HepG2 (cell line): ENCODE measurements at regions not wholly inside any gene's neighbourhood (a gene's known extent, or its start where the extent isn't known, plus 50 kb on each side); places are given as distances from the start of the nearest gene placed in this dataset.

ENCODE experiments used
- ATAC-seq: fragments of 200-7000 bp; cut with Tn5 transposase; 3 replicates; pipeline ENCODE4 v1.9.1; 2020; ENCODE audit warnings: mild to moderate bottlenecking, moderate library complexity
- BruUV-seq: library from RNA; stranded (reverse); fragments of 400-500 nt; replicated peaks from 2 replicates; lab custom pipeline; 2021; lab: Mats Ljungman, UMichigan
- CTCF ChIA-PET: fragments of 300-600 bp; formaldehyde crosslinking; extraction: SDS; loops from one replicate; lab custom pipeline; 2021; ENCODE audit warnings: low total read pairs, inconsistent platforms, low intra/inter-chr PET ratio; lab: Yijun Ruan, JAX
- POLR2A ChIA-PET: fragments of 350-600 bp; sonication (Branson Sonifier 250); formaldehyde crosslinking; loops from one replicate; lab custom pipeline; 2020; ENCODE audit warnings: antibody characterized with exemption, inconsistent platforms; lab: Yijun Ruan, JAX
- DNase-seq: peaks from one replicate; pipeline ENCODE4 v3.0.0-alpha.2; 2015; ENCODE audit warnings: low spot score
- FAIRE-seq: peaks from 3 replicates; lab custom pipeline; 2011; peaks lifted over from hg19 to GRCh38; lab: Jason Lieb, UNC
- H2AFZ ChIP-seq: one replicate; pipeline ENCODE4 v1.6.1; 2011; ENCODE audit warnings: low read length, inconsistent platforms
- H3K27ac ChIP-seq: fragments of 300-600 bp; 3 replicates; pipeline ENCODE4 v1.8.0; 2011; ENCODE audit warnings: mixed run types, mild to moderate bottlenecking, mixed read lengths, low read length, inconsistent platforms; ENCODE audit not compliant: insufficient read depth; ENCODE audit errors: extremely low read length
- H3K27me3 ChIP-seq, 2 experiments: fragments of 200-600 bp in 1 of 2; 2 replicates in 1 of 2; 3 replicates in 1 of 2; pipeline versions ENCODE4 v1.6.0 to v1.8.0; 2011; ENCODE audit warnings: low read length in 2 of 2, mild to moderate bottlenecking in 2 of 2, moderate library complexity in 2 of 2, inconsistent platforms in 1 of 2; ENCODE audit not compliant: insufficient read depth in 2 of 2, control insufficient read depth in 1 of 2
- H3K36me3 ChIP-seq, 2 experiments: fragments of 200-600 bp in 1 of 2; replicated peaks in 1 of 2; 2 replicates in 1 of 2; 3 replicates in 1 of 2; pipeline versions ENCODE4 v1.5.1 to v1.8.0; 2011; ENCODE audit warnings: low read length in 2 of 2, inconsistent platforms in 1 of 2; ENCODE audit not compliant: insufficient read depth in 2 of 2, control insufficient read depth in 1 of 2
- H3K4me1 ChIP-seq: 2 replicates; pipeline ENCODE4 v1.5.1; 2012; ENCODE audit warnings: low read length, inconsistent platforms; ENCODE audit not compliant: insufficient read depth
- H3K4me2 ChIP-seq: 2 replicates; pipeline ENCODE4 v1.6.0; 2011; ENCODE audit warnings: low read depth, low read length, inconsistent platforms
- H3K4me3 ChIP-seq, 3 experiments: fragments of 200-600 bp in 1 of 3; sonication (generic), shearing (Covaris generic) in 1 of 3; replicated peaks in 1 of 3; 2 replicates each; pipeline ENCODE4 v1.5.1; 2011 to 2016; ENCODE audit warnings: low read length in 3 of 3, inconsistent platforms in 2 of 3, low read depth in 2 of 3, mild to moderate bottlenecking in 2 of 3, control low read depth in 1 of 3, mixed read lengths in 1 of 3; ENCODE audit not compliant: insufficient read depth in 1 of 3
- H3K79me2 ChIP-seq: one replicate; pipeline ENCODE4 v1.6.1; 2011; ENCODE audit warnings: low read length, inconsistent platforms; ENCODE audit not compliant: insufficient read depth
- H3K9ac ChIP-seq: 2 replicates; pipeline ENCODE4 v1.6.0; 2011; ENCODE audit warnings: mild to moderate bottlenecking, low read depth, low read length, inconsistent platforms; ENCODE audit not compliant: insufficient read depth
- H3K9me3 ChIP-seq: 2 replicates; pipeline ENCODE4 v1.5.1; 2012; ENCODE audit warnings: mild to moderate bottlenecking, low read length
- H4K20me1 ChIP-seq: 2 replicates; pipeline ENCODE4 v1.6.0; 2011; ENCODE audit warnings: inconsistent platforms, mild to moderate bottlenecking, low read length, moderate library complexity; ENCODE audit not compliant: insufficient read depth
- AGO1 ChIP-seq: fragments of 200-400 bp; formaldehyde crosslinking; IDR thresholded peaks from 2 replicates; pipeline ENCODE4 v1.6.1; 2017; ENCODE audit warnings: mild to moderate bottlenecking, low read depth, low read length, moderate library complexity; ENCODE audit not compliant: poor library complexity, severe bottlenecking
- ATF1 ChIP-seq: IDR thresholded peaks from 2 replicates; pipeline ENCODE4 v1.6.1; 2016; ENCODE audit warnings: mild to moderate bottlenecking, control low read depth
- CHD4 ChIP-seq: fragments of 200-600 bp; sonication (generic); IDR thresholded peaks from 2 replicates; pipeline ENCODE4 v1.7.0; 2017; ENCODE audit warnings: mild to moderate bottlenecking, low read length, borderline replicate concordance
- GTF3A ChIP-seq: sonication (generic); formaldehyde crosslinking; conservative IDR thresholded peaks from 2 replicates; pipeline ENCODE4 v1.4.0; 2020; ENCODE audit warnings: mild to moderate bottlenecking, missing genetic modification reagents
- IKZF4 ChIP-seq: sonication (generic); formaldehyde crosslinking; IDR thresholded peaks from 2 replicates; pipeline ENCODE4 v1.5.1; 2020; ENCODE audit warnings: borderline replicate concordance, mild to moderate bottlenecking, low read depth, missing genetic modification reagents; ENCODE audit errors: not compliant biosample characterization
- MAX ChIP-seq: IDR thresholded peaks from 2 replicates; pipeline ENCODE4 v1.6.1; 2012; ENCODE audit warnings: inconsistent platforms
- MXI1 ChIP-seq: IDR thresholded peaks from 3 replicates; pipeline ENCODE4 v1.6.1; 2012; ENCODE audit warnings: low read depth, low read length, inconsistent platforms, borderline replicate concordance
- RCOR2 ChIP-seq: IDR thresholded peaks from 2 replicates; pipeline ENCODE4 v1.6.1; 2016; ENCODE audit warnings: missing biosample characterization, missing genetic modification reagents
- SALL2 ChIP-seq: sonication (generic); formaldehyde crosslinking; IDR thresholded peaks from 2 replicates; pipeline ENCODE4 v1.8.1; 2023; ENCODE audit warnings: mild to moderate bottlenecking, missing genetic modification reagents, inconsistent platforms
- SP140L ChIP-seq: sonication (generic); formaldehyde crosslinking; IDR thresholded peaks from 2 replicates; pipeline ENCODE4 v1.4.0; 2020; ENCODE audit warnings: missing genetic modification reagents, borderline replicate concordance
- TEAD3 ChIP-seq: optimal IDR thresholded peaks from 2 replicates; pipeline ENCODE3; 2016; ENCODE audit warnings: borderline replicate concordance
- ZNF251 ChIP-seq: sonication (generic); formaldehyde crosslinking; IDR thresholded peaks from 2 replicates; pipeline ENCODE4 v1.9.0; 2021; ENCODE audit warnings: mild to moderate bottlenecking, missing genetic modification reagents
- ZNF678 ChIP-seq: sonication (generic); formaldehyde crosslinking; IDR thresholded peaks from 2 replicates; pipeline ENCODE4 v1.4.0; 2020; ENCODE audit warnings: mild to moderate bottlenecking, missing genetic modification reagents
- WGBS: methylation state at CpG from one replicate; pipeline ENCODE4 v1.1.6; 2017; ENCODE audit warnings: low lambda C conversion rate; 5-methylcytosine and 5-hydroxymethylcytosine counted together
- in situ Hi-C: cut with HindIII; loops from 2 replicates; pipeline ENCODE4 v1.10.0; 2017; ENCODE audit warnings: low pct_unique_long_range_greater_than_20kb; ENCODE audit not compliant: extremely low pct_ligation_motif_present
- intact Hi-C: fragments of 100-400 bp; cut with micrococcal nuclease; formaldehyde crosslinking; loops from one replicate; pipeline ENCODE4 v1.10.0; 2022; ENCODE audit not compliant: unreplicated experiment
- TF ChIP-seq, protein P1 (sequence below): sonication (generic); formaldehyde crosslinking; IDR thresholded peaks from 2 replicates; pipeline ENCODE4 v1.4.0; 2020; ENCODE audit warnings: missing genetic modification reagents, borderline replicate concordance

DNA sequence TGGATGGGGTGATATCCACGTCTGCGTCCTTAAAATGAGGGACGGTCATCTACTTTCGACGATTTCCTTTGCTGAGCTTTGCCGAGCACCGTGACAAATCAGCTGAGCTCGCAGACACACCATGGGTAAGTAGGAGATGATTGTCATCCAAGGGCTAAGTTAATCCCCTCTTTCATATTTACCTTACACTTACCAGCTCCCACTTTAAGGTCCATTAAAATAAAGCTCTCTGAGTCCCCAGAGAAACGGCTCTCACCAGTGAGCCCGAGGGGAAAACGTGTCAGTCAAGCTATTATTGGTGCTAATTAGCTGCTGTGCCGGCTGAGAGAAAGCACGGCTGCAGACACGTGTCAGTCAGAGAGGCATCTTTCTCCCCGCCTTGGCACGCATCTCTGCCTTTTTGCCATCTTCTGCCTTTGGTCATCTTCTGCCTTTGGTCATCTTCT, 72.2 kb downstream of the CRLF2 start:
- Histone ChIP-seq H3K27ac (no peak overlapping the region), H2AFZ (no peak overlapping the region), H3K9ac (no peak overlapping the region), H3K79me2 (no peaks in the 10 kb centered on the region), H3K4me3 (no peak overlapping the region), H3K9me3 (no peaks in the 10 kb centered on the region), H3K4me1 (no peaks in the 10 kb centered on the region), H3K27me3 (peaks cover 0 to 12% of the 10 kb centered on the region in 2 experiments; a peak in 3 of 5 replicates), H3K36me3 (no peaks in the 10 kb centered on the region), H4K20me1 (no peaks in the 10 kb centered on the region), H3K4me2 (no peak overlapping the region)
- ChIA-PET POLR2A (no interaction called here), CTCF (no interaction called here)
- FAIRE-seq (no peak), DNase-seq (no peak), ATAC-seq (no peak)
- no peak for TF ChIP-seq TEAD3
- no peak for TF ChIP-seq MAX
- no peak for TF ChIP-seq ATF1 (CRISPR knock-in tag)
- TF ChIP-seq CHD4, result no peak
- TF ChIP-seq, protein P1, sequence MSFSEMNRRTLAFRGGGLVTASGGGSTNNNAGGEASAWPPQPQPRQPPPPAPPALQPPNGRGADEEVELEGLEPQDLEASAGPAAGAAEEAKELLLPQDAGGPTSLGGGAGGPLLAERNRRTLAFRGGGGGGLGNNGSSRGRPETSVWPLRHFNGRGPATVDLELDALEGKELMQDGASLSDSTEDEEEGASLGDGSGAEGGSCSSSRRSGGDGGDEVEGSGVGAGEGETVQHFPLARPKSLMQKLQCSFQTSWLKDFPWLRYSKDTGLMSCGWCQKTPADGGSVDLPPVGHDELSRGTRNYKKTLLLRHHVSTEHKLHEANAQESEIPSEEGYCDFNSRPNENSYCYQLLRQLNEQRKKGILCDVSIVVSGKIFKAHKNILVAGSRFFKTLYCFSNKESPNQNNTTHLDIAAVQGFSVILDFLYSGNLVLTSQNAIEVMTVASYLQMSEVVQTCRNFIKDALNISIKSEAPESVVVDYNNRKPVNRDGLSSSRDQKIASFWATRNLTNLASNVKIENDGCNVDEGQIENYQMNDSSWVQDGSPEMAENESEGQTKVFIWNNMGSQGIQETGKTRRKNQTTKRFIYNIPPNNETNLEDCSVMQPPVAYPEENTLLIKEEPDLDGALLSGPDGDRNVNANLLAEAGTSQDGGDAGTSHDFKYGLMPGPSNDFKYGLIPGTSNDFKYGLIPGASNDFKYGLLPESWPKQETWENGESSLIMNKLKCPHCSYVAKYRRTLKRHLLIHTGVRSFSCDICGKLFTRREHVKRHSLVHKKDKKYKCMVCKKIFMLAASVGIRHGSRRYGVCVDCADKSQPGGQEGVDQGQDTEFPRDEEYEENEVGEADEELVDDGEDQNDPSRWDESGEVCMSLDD (CRISPR knock-in tag), result no peak
- TF ChIP-seq SALL2 (CRISPR knock-in tag), result no peak
- no peak for TF ChIP-seq SP140L
- no peak for TF ChIP-seq ZNF251 (CRISPR knock-in tag)
- no peak for TF ChIP-seq ZNF678 (CRISPR knock-in tag)
- TF ChIP-seq AGO1, result no peak
- TF ChIP-seq RCOR2 (CRISPR knock-in tag), result no peak
- no peak for TF ChIP-seq MXI1
- no peak for TF ChIP-seq IKZF4 (CRISPR knock-in tag)
- no peak for TF ChIP-seq GTF3A (CRISPR knock-in tag)
- no TSS peak for BruUV-seq
- in situ Hi-C loops (no loop called here), intact Hi-C loops (no loop called here)
- WGBS, result 29% methylated on average over 16 of the region's 16 CpGs
